ENCODE measurements at regions not wholly inside any gene's neighbourhood (a gene's known extent, or its start where the extent isn't known, plus 50 kb on each side); places are given as distances from the start of the nearest gene placed in this dataset.

GRCh38 chr9:2923766-2924379, 80.0 kb upstream of the PUM3 start:
- intact Hi-C loops (cut with DNase I; ENCODE audit: low total_unique reads), result no loop called here
- H3K4me1 ChIP-seq, result no peaks in the 10 kb centered on the region
- H3K4me3 ChIP-seq, result no peak overlapping the region
- DNase-seq, result no peak
- no peaks in the 10 kb centered on the region for H3K36me3 ChIP-seq (ENCODE audit: low read depth, missing control alignments)
- TF ChIP-seq CTCF (IDR thresholded peaks at IDR 0.05) (no peak), POLR2A (IDR thresholded peaks at IDR 0.05) (no peak)
- H3K9me3 ChIP-seq, result no peaks in the 10 kb centered on the region
- 48 to 52% methylated on average over 6 of the region's 6 CpGs for WGBS, 2 donors
- H3K27me3 ChIP-seq, result no peaks in the 10 kb centered on the region
- H3K27ac ChIP-seq, result no peak overlapping the region

GRCh38 chr9:2919347-2919746, 75.5 kb upstream of the PUM3 start:
- Histone ChIP-seq H3K9me3 (no peaks in the 10 kb centered on the region), H3K27ac (no peak overlapping the region), H3K4me3 (no peak overlapping the region), H3K36me3 (ENCODE audit: low read depth, missing control alignments) (no peaks in the 10 kb centered on the region), H3K27me3 (no peaks in the 10 kb centered on the region), H3K4me1 (no peaks in the 10 kb centered on the region)
- intact Hi-C loops (cut with DNase I; ENCODE audit: low total_unique reads), result no loop called here
- DNase-seq, result no peak
- no peak for TF ChIP-seq CTCF (IDR thresholded peaks at IDR 0.05)
- TF ChIP-seq POLR2A (IDR thresholded peaks at IDR 0.05), result no peak
- 65 to 71% methylated on average over 2 of the region's 2 CpGs for WGBS, 2 donors

DNA sequence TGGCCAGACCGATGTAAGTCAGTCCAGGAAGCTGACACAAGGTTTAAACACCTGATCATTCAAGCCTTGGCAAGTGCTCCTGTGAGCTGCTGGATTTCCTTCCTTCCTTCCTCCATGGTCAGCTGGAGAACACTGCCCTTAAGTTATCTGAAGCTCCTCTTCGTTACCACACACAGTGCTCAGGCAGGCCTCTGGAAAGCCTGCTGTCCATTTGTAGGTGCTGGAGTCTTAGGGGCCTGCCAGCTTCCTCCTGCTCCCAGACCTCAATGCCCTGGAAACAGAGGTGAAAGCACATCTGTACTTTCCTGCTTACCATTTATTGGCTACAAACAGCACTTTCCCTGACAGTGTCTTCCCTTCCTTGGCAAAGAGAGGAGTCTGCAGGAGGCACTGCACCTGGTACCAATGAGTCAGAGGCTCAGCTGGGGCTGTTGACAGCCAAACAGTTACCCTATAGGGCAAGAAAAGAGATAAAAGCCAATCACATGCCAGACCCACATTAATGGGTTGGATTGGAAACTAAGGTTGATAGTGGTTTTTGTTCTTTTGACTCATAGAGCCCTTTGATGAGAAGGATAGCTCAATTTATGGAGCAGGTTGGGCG, 72.6 kb upstream of the PUM3 start:
- H3K4me1 ChIP-seq, result no peaks in the 10 kb centered on the region
- 85 to 90% methylated on average over 3 of the region's 3 CpGs for WGBS, 2 donors
- no peaks in the 10 kb centered on the region for H3K9me3 ChIP-seq
- H3K4me3 ChIP-seq, result no peak overlapping the region
- intact Hi-C loops (cut with DNase I; ENCODE audit: low total_unique reads), result no loop called here
- TF ChIP-seq POLR2A (IDR thresholded peaks at IDR 0.05) (no peak), CTCF (IDR thresholded peaks at IDR 0.05) (no peak)
- H3K36me3 ChIP-seq (ENCODE audit: low read depth, missing control alignments), result no peaks in the 10 kb centered on the region
- DNase-seq, result no peak
- no peak overlapping the region for H3K27ac ChIP-seq
- H3K27me3 ChIP-seq, result no peaks in the 10 kb centered on the region

- WGBS, 2 donors, result 52 to 55% methylated on average over 2 of the region's 2 CpGs
- no peaks in the 10 kb centered on the region for H3K27me3 ChIP-seq
- no peaks in the 10 kb centered on the region for H3K36me3 ChIP-seq (ENCODE audit: low read depth, missing control alignments)
- no peak overlapping the region for H3K4me3 ChIP-seq
- H3K9me3 ChIP-seq, result no peaks in the 10 kb centered on the region
- DNase-seq, result no peak
- intact Hi-C loops (cut with DNase I; ENCODE audit: low total_unique reads), result no loop called here
- H3K4me1 ChIP-seq, result no peaks in the 10 kb centered on the region
- TF ChIP-seq POLR2A (IDR thresholded peaks at IDR 0.05), result no peak
- TF ChIP-seq CTCF (IDR thresholded peaks at IDR 0.05), result no peak
- H3K27ac ChIP-seq, result no peak overlapping the region
Measured at GRCh38 chr9:2913026-2913425, 69.1 kb upstream of the PUM3 start.

DNA sequence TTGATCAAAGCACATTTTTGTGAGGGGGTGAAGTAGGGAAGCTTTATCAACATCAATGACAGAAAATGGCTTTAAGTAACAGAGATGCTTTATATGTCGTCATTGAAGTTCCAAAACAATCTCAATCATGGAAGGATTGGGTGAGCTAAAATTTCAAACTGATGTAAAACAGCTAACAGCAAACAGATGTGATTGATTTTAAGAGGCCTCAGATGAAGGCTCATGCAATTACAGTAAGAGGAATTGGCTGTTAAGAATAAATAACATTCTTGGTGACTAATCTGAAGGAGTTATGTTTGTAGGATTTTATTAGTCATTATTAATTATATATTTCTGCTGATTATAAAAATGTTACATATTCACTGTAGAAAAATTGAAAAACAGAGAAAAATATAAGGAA, 63.5 kb upstream of the PUM3 start:
- H3K4me1 ChIP-seq, result no peaks in the 10 kb centered on the region
- 83 to 96% methylated on average over 1 of the region's 1 CpG for WGBS, 2 donors
- intact Hi-C loops (cut with DNase I; ENCODE audit: low total_unique reads), result no loop called here
- DNase-seq, result no peak
- TF ChIP-seq CTCF (IDR thresholded peaks at IDR 0.05), result no peak
- TF ChIP-seq POLR2A (IDR thresholded peaks at IDR 0.05), result no peak
- no peaks in the 10 kb centered on the region for H3K9me3 ChIP-seq
- H3K27ac ChIP-seq, result no peak overlapping the region
- no peak overlapping the region for H3K4me3 ChIP-seq
- H3K36me3 ChIP-seq (ENCODE audit: low read depth, missing control alignments), result no peaks in the 10 kb centered on the region
- no peaks in the 10 kb centered on the region for H3K27me3 ChIP-seq

Measured in testis (tissue), 2 donors.